ENCODE measurements at regions not wholly inside any gene's neighbourhood (a gene's known extent, or its start where the extent isn't known, plus 50 kb on each side); places are given as distances from the start of the nearest gene placed in this dataset.
A peak's percentile ranks its signal among the peaks of the same experiment; 100 is the strongest.

GRCh38 chr7:137172105-137172590 is 171.4 kb downstream of the PTN start:
- peak; percentile 59 to 77 for DNase-seq

GRCh38 chr7:137169282-137169698 is 174.2 kb downstream of the PTN start:
- DNase-seq, result peak; percentile 97 to 98

GRCh38 chr7:137167609-137168008 is 175.9 kb downstream of the PTN start:
- DNase-seq, result no peak

GRCh38 chr7:137166363-137166762 is 177.2 kb downstream of the PTN start:
- DNase-seq, result no peak

GRCh38 chr7:137165786-137166185 is 177.7 kb downstream of the PTN start:
- DNase-seq, result no peak

GRCh38 chr7:137165241-137165640 is 178.3 kb downstream of the PTN start:
- DNase-seq, result no peak

GRCh38 chr7:137164251-137164650 is 179.3 kb downstream of the PTN start:
- DNase-seq, result no peak

GRCh38 chr7:137160236-137160635 is 183.3 kb downstream of the PTN start:
- DNase-seq, result no peak

- DNase-seq, result no peak
Observed at GRCh38 chr7:137157256-137157655, 186.3 kb downstream of the PTN start.

GRCh38 chr7:137151690-137152052 is 191.9 kb downstream of the PTN start:
- DNase-seq, result no peak

- no peak for DNase-seq
Observed at GRCh38 chr7:137151041-137151689, 192.4 kb downstream of the PTN start.

GRCh38 chr7:137147338-137147720 is 196.2 kb downstream of the PTN start:
- no peak for DNase-seq

GRCh38 chr7:137146552-137147337 is 196.8 kb downstream of the PTN start:
- no peak for DNase-seq

- no peak for DNase-seq
Observed at GRCh38 chr7:137146012-137146455, 197.5 kb downstream of the PTN start.

- DNase-seq, result no peak
Observed at GRCh38 chr7:137142376-137142775, 201.2 kb downstream of the PTN start.

GRCh38 chr7:137135654-137136350 is 207.7 kb downstream of the PTN start:
- no peak for DNase-seq

GRCh38 chr7:137130751-137131158 is 212.8 kb downstream of the PTN start:
- no peak for DNase-seq

GRCh38 chr7:137129025-137129424 is 214.5 kb downstream of the PTN start:
- no peak for DNase-seq

- no peak for DNase-seq
Observed at GRCh38 chr7:137127806-137128205, 215.7 kb downstream of the PTN start.

- DNase-seq, result no peak
Observed at GRCh38 chr7:137127058-137127457, 216.5 kb downstream of the PTN start.

- no peak for DNase-seq
Observed at GRCh38 chr7:137122145-137122544, 221.4 kb downstream of the PTN start.

GRCh38 chr7:137120690-137121089 is 222.8 kb downstream of the PTN start:
- no peak for DNase-seq

- no peak for DNase-seq
Observed at GRCh38 chr7:137110535-137110934, 233.0 kb downstream of the PTN start.

GRCh38 chr7:137110091-137110509 is 233.4 kb downstream of the PTN start:
- DNase-seq, result no peak
